Mammary epithelial cell (primary cell): ENCODE measurements at regions not wholly inside any gene's neighbourhood (a gene's known extent, or its start where the extent isn't known, plus 50 kb on each side); places are given as distances from the start of the nearest gene placed in this dataset.

Experiments used
- CTCF ChIP-seq, 2 donors: IDR thresholded peaks in 1 of 2; conservative IDR thresholded peaks in 1 of 2; 2 replicates each; pipeline ENCODE4 v1.5.1; 2011 to 2012; ENCODE audit warnings: inconsistent platforms in 2 of 2, low read length in 2 of 2, mild to moderate bottlenecking in 2 of 2, control low read depth in 1 of 2, low read depth in 1 of 2; ENCODE audit not compliant: insufficient read depth in 1 of 2; ENCODE audit errors: extremely low read depth in 1 of 2
- EZH2 ChIP-seq: IDR thresholded peaks from 2 replicates; pipeline ENCODE4 v1.6.1; 2012; ENCODE audit warnings: low read length, inconsistent platforms, borderline replicate concordance

GRCh38 chr3:27573780-27574437 lies 89.7 kb upstream of the SLC4A7 start:
- TF ChIP-seq CTCF (conservative IDR thresholded peaks at IDR 0.05 in 1 of 2, IDR thresholded peaks at IDR 0.05 in 1 of 2; ENCODE audit: extremely low read depth in 1 of 2, insufficient read depth in 1 of 2, low read depth in 1 of 2, low read length in 2 of 2), result no peak
- no peak for TF ChIP-seq EZH2
